ENCODE measurements at regions not wholly inside any gene's neighbourhood (a gene's known extent, or its start where the extent isn't known, plus 50 kb on each side); places are given as distances from the start of the nearest gene placed in this dataset.

- Histone ChIP-seq H3K27me3 (ENCODE audit: insufficient read depth, poor library complexity, severe bottlenecking) (no peaks in the 10 kb centered on the region), H3K4me3 (replicated peaks; ENCODE audit: insufficient read depth, low read length) (no peak overlapping the region), H3K27ac (replicated peaks) (no peak overlapping the region)
- no peak for DNase-seq (ENCODE audit: low read depth in 1 of 2, low spot score in 1 of 2)
- TF ChIP-seq, protein P1, sequence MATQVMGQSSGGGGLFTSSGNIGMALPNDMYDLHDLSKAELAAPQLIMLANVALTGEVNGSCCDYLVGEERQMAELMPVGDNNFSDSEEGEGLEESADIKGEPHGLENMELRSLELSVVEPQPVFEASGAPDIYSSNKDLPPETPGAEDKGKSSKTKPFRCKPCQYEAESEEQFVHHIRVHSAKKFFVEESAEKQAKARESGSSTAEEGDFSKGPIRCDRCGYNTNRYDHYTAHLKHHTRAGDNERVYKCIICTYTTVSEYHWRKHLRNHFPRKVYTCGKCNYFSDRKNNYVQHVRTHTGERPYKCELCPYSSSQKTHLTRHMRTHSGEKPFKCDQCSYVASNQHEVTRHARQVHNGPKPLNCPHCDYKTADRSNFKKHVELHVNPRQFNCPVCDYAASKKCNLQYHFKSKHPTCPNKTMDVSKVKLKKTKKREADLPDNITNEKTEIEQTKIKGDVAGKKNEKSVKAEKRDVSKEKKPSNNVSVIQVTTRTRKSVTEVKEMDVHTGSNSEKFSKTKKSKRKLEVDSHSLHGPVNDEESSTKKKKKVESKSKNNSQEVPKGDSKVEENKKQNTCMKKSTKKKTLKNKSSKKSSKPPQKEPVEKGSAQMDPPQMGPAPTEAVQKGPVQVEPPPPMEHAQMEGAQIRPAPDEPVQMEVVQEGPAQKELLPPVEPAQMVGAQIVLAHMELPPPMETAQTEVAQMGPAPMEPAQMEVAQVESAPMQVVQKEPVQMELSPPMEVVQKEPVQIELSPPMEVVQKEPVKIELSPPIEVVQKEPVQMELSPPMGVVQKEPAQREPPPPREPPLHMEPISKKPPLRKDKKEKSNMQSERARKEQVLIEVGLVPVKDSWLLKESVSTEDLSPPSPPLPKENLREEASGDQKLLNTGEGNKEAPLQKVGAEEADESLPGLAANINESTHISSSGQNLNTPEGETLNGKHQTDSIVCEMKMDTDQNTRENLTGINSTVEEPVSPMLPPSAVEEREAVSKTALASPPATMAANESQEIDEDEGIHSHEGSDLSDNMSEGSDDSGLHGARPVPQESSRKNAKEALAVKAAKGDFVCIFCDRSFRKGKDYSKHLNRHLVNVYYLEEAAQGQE (IDR thresholded peaks at IDR 0.05; ENCODE audit: insufficient replicate concordance, low read depth), result no peak
- TF ChIP-seq GABPA (IDR thresholded peaks at IDR 0.05; ENCODE audit: low read depth) (no peak), POLR2AphosphoS5 (IDR thresholded peaks at IDR 0.05; ENCODE audit: low read depth) (no peak), SPI1 (IDR thresholded peaks at IDR 0.05; ENCODE audit: borderline replicate concordance, low read depth) (no peak)
- TF ChIP-seq, protein P2, sequence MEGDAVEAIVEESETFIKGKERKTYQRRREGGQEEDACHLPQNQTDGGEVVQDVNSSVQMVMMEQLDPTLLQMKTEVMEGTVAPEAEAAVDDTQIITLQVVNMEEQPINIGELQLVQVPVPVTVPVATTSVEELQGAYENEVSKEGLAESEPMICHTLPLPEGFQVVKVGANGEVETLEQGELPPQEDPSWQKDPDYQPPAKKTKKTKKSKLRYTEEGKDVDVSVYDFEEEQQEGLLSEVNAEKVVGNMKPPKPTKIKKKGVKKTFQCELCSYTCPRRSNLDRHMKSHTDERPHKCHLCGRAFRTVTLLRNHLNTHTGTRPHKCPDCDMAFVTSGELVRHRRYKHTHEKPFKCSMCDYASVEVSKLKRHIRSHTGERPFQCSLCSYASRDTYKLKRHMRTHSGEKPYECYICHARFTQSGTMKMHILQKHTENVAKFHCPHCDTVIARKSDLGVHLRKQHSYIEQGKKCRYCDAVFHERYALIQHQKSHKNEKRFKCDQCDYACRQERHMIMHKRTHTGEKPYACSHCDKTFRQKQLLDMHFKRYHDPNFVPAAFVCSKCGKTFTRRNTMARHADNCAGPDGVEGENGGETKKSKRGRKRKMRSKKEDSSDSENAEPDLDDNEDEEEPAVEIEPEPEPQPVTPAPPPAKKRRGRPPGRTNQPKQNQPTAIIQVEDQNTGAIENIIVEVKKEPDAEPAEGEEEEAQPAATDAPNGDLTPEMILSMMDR (IDR thresholded peaks at IDR 0.05; ENCODE audit: insufficient read depth, low read length), result no peak
Observed at GRCh38 chr18:22057908-22058527, 111.4 kb upstream of the GATA6 start.

GRCh38 chr18:22060361-22060760 is 109.0 kb upstream of the GATA6 start:
- Histone ChIP-seq H3K4me3 (replicated peaks; ENCODE audit: insufficient read depth, low read length) (no peak overlapping the region), H3K27me3 (ENCODE audit: insufficient read depth, poor library complexity, severe bottlenecking) (no peaks in the 10 kb centered on the region), H3K27ac (replicated peaks) (no peak overlapping the region)
- DNase-seq (ENCODE audit: low read depth in 1 of 2, low spot score in 1 of 2), result no peak
- no peak for TF ChIP-seq SPI1 (IDR thresholded peaks at IDR 0.05; ENCODE audit: borderline replicate concordance, low read depth)
- TF ChIP-seq, protein P1 (IDR thresholded peaks at IDR 0.05; ENCODE audit: insufficient replicate concordance, low read depth), result no peak
- TF ChIP-seq GABPA (IDR thresholded peaks at IDR 0.05; ENCODE audit: low read depth), result no peak
- no peak for TF ChIP-seq POLR2AphosphoS5 (IDR thresholded peaks at IDR 0.05; ENCODE audit: low read depth)
- TF ChIP-seq, protein P2 (IDR thresholded peaks at IDR 0.05; ENCODE audit: insufficient read depth, low read length), result no peak

GRCh38 chr18:22063102-22063501 is 106.3 kb upstream of the GATA6 start:
- DNase-seq (ENCODE audit: low read depth in 1 of 2, low spot score in 1 of 2), result no peak
- Histone ChIP-seq H3K27ac (replicated peaks) (no peak overlapping the region), H3K4me3 (replicated peaks; ENCODE audit: insufficient read depth, low read length) (no peak overlapping the region), H3K27me3 (ENCODE audit: insufficient read depth, poor library complexity, severe bottlenecking) (no peaks in the 10 kb centered on the region)
- TF ChIP-seq, protein P2 (IDR thresholded peaks at IDR 0.05; ENCODE audit: insufficient read depth, low read length), result no peak
- TF ChIP-seq POLR2AphosphoS5 (IDR thresholded peaks at IDR 0.05; ENCODE audit: low read depth) (no peak), SPI1 (IDR thresholded peaks at IDR 0.05; ENCODE audit: borderline replicate concordance, low read depth) (no peak), GABPA (IDR thresholded peaks at IDR 0.05; ENCODE audit: low read depth) (no peak)
- TF ChIP-seq, protein P1 (IDR thresholded peaks at IDR 0.05; ENCODE audit: insufficient replicate concordance, low read depth), result no peak

Data from HL-60 (cell line).